HCT116 (cell line): ENCODE measurements at regions not wholly inside any gene's neighbourhood (a gene's known extent, or its start where the extent isn't known, plus 50 kb on each side); places are given as distances from the start of the nearest gene placed in this dataset.

Experiments used
- ATAC-seq: fragments of 200-7000 bp; cut with Tn5 transposase; 2 replicates; pipeline ENCODE4 v1.9.1; 2020; ENCODE audit warnings: mild to moderate bottlenecking, moderate library complexity
- BruUV-seq: library from RNA; stranded (reverse); fragments of 400-500 nt; replicated peaks from 2 replicates; lab custom pipeline; 2021; lab: Mats Ljungman, UMichigan
- CTCF ChIA-PET: fragments of 300-600 bp; sonication (Branson Sonifier 250); formaldehyde crosslinking; loops from one replicate; lab custom pipeline; 2021; ENCODE audit warnings: antibody characterized with exemption; lab: Charles Lee
- POLR2A ChIA-PET: fragments of 300-600, 350-600 bp; sonication (Branson Sonifier 250); formaldehyde crosslinking; loops from one replicate; lab custom pipeline; 2021; ENCODE audit warnings: antibody characterized with exemption; lab: Charles Lee
- RAD21 ChIA-PET, 2 experiments: fragments of 300-600 bp; sonication (Branson Sonifier 250); formaldehyde crosslinking; loops; one replicate each; lab custom pipeline; 2023; ENCODE audit warnings: low total read pairs in 2 of 2; ENCODE audit not compliant: uncharacterized antibody in 2 of 2, unreplicated experiment in 2 of 2, low non-redundant PET in 1 of 2; lab: Charles Lee
- DNase-seq: peaks from one replicate; pipeline ENCODE4 v3.0.0-alpha.2; 2010; ENCODE audit warnings: low read depth, low spot score
- H2AFZ ChIP-seq: fragments of 200-600 bp; shearing (Covaris generic), sonication (generic); 2 replicates; pipeline ENCODE4 v1.6.1; 2017; ENCODE audit warnings: low read depth, mixed run types, mixed read lengths, antibody characterized with exemption, low read length; ENCODE audit not compliant: poor library complexity, severe bottlenecking
- H3K27ac ChIP-seq: 2 replicates; pipeline ENCODE4 v1.5.1; 2012; ENCODE audit warnings: low read depth, low read length
- H3K27me3 ChIP-seq: fragments of 200-600 bp; sonication (generic); 2 replicates; pipeline ENCODE4 v1.6.1; 2016; ENCODE audit warnings: mixed run types, low read length, mixed read lengths; ENCODE audit not compliant: insufficient read depth
- H3K36me3 ChIP-seq, 2 experiments: fragments of 200-500 bp in 1 of 2; fragments of 200-600 bp in 1 of 2; sonication (Bioruptor generic) in 1 of 2; sonication (generic) in 1 of 2; 2 replicates each; pipeline versions ENCODE4 v1.5.1 to v1.6.1; 2014 to 2016; ENCODE audit warnings: low read length in 2 of 2, inconsistent platforms in 1 of 2, mixed read lengths in 1 of 2, mixed run types in 1 of 2; ENCODE audit not compliant: insufficient read depth in 2 of 2, control insufficient read depth in 1 of 2
- H3K4me1 ChIP-seq, 2 experiments: fragments of 200-600 bp in 1 of 2; sonication (generic) in 1 of 2; 2 replicates each; pipeline versions ENCODE4 v1.5.1 to v1.6.1; 2012 to 2017; ENCODE audit warnings: low read length in 2 of 2, inconsistent platforms in 1 of 2, mild to moderate bottlenecking in 1 of 2, mixed read lengths in 1 of 2, mixed run types in 1 of 2, moderate library complexity in 1 of 2; ENCODE audit not compliant: insufficient read depth in 2 of 2, control insufficient read depth in 1 of 2
- H3K4me2 ChIP-seq: fragments of 200-600 bp; sonication (generic); 2 replicates; pipeline ENCODE4 v1.6.1; 2017; ENCODE audit warnings: mixed run types, low read length, mixed read lengths
- H3K4me3 ChIP-seq, 2 experiments: fragments of 200-600 bp in 1 of 2; sonication (generic) in 1 of 2; replicated peaks in 1 of 2; 2 replicates each; pipeline ENCODE4 v1.5.1; 2011 to 2016; ENCODE audit warnings: low read length in 2 of 2, control low read depth in 1 of 2, low read depth in 1 of 2, mild to moderate bottlenecking in 1 of 2, mixed read lengths in 1 of 2, mixed run types in 1 of 2
- H3K79me2 ChIP-seq: fragments of 200-600 bp; sonication (generic); 2 replicates; pipeline ENCODE4 v1.6.1; 2017; ENCODE audit warnings: mild to moderate bottlenecking, mixed run types, low read length, moderate library complexity, mixed read lengths; ENCODE audit not compliant: insufficient read depth
- H3K9ac ChIP-seq: fragments of 200-600 bp; sonication (generic); 2 replicates; pipeline ENCODE4 v1.6.1; 2016; ENCODE audit warnings: low read length, mixed read lengths
- H3K9me2 ChIP-seq: fragments of 200-600 bp; sonication (generic), shearing (Covaris generic); 2 replicates; pipeline ENCODE4 v1.6.1; 2017; ENCODE audit warnings: mixed run types, mild to moderate bottlenecking, moderate library complexity; ENCODE audit not compliant: insufficient read depth
- H3K9me3 ChIP-seq, 2 experiments: fragments of 200-500 bp in 1 of 2; fragments of 200-600 bp in 1 of 2; sonication (Bioruptor generic) in 1 of 2; sonication (generic) in 1 of 2; 2 replicates each; pipeline ENCODE4 v1.6.1; 2014 to 2017; ENCODE audit warnings: low read length in 2 of 2, mixed read lengths in 2 of 2, inconsistent platforms in 1 of 2, low read depth in 1 of 2, mild to moderate bottlenecking in 1 of 2, mixed run types in 1 of 2, moderate library complexity in 1 of 2; ENCODE audit not compliant: control insufficient read depth in 1 of 2, insufficient read depth in 1 of 2
- H4K20me1 ChIP-seq: fragments of 200-600 bp; sonication (generic), shearing (Covaris generic); 2 replicates; pipeline ENCODE4 v1.6.1; 2017; ENCODE audit warnings: mixed run types, mild to moderate bottlenecking, moderate library complexity; ENCODE audit not compliant: insufficient read depth
- CBX3 ChIP-seq: IDR thresholded peaks from 2 replicates; pipeline ENCODE4 v1.6.1; 2012; ENCODE audit warnings: low read depth
- EGR1 ChIP-seq: IDR thresholded peaks from 2 replicates; pipeline ENCODE4 v1.6.1; 2012; ENCODE audit warnings: low read depth
- ELF1 ChIP-seq: IDR thresholded peaks from 2 replicates; pipeline ENCODE4 v1.6.1; 2012; ENCODE audit warnings: low read depth, borderline replicate concordance
- EZH2 ChIP-seq: fragments of 200-600 bp; sonication (generic); IDR thresholded peaks from 2 replicates; pipeline ENCODE4 v1.6.1; 2017; ENCODE audit warnings: antibody characterized with exemption, mixed run types
- EZH2phosphoT487 ChIP-seq: fragments of 200-600 bp; IDR thresholded peaks from 2 replicates; pipeline ENCODE4 v1.6.1; 2018; ENCODE audit warnings: antibody characterized with exemption, borderline replicate concordance
- FOSL1 ChIP-seq: IDR thresholded peaks from 2 replicates; pipeline ENCODE4 v1.6.1; 2012; ENCODE audit warnings: low read depth
- JUND ChIP-seq: IDR thresholded peaks from 2 replicates; pipeline ENCODE4 v1.6.1; 2012
- MAX ChIP-seq: IDR thresholded peaks from 2 replicates; pipeline ENCODE4 v1.6.1; 2012
- SIN3A ChIP-seq: IDR thresholded peaks from 2 replicates; pipeline ENCODE4 v1.6.1; 2012; ENCODE audit warnings: low read depth
- SP1 ChIP-seq: IDR thresholded peaks from 2 replicates; pipeline ENCODE4 v1.6.1; 2012; ENCODE audit warnings: low read depth
- YY1 ChIP-seq: IDR thresholded peaks from 2 replicates; pipeline ENCODE4 v1.6.1; 2011; ENCODE audit warnings: low read length, low read depth, moderate library complexity, mild to moderate bottlenecking; ENCODE audit not compliant: insufficient replicate concordance; ENCODE audit errors: extremely low read depth
- ZFX ChIP-seq: fragments of 450-650 bp; IDR thresholded peaks from 2 replicates; pipeline ENCODE4 v1.6.1; 2017
- intact Hi-C: fragments of 100-400 bp; cut with micrococcal nuclease; formaldehyde crosslinking; loops from 2 replicates; pipeline ENCODE4 v1.10.0; 2022

GRCh38 chr9:78712903-78713613, 416.1 kb downstream of the PSAT1 start:
- H3K9me3 ChIP-seq: no peaks in the 10 kb centered on the region
- no peak overlapping the region for H2AFZ ChIP-seq
- RAD21 ChIA-PET: no interaction called here
- no peak overlapping the region for H3K9ac ChIP-seq
- DNase-seq (no peak), ATAC-seq (no peak)
- CTCF ChIA-PET: no interaction called here
- no peaks in the 10 kb centered on the region for H3K36me3 ChIP-seq
- no TSS peak for BruUV-seq
- no peaks in the 10 kb centered on the region for H3K4me1 ChIP-seq
- H3K4me3 ChIP-seq: no peak overlapping the region
- no peak overlapping the region for H3K4me2 ChIP-seq
- POLR2A ChIA-PET: no interaction called here
- H3K27me3 ChIP-seq: no peaks in the 10 kb centered on the region
- H3K27ac ChIP-seq: no peak overlapping the region
- no peaks in the 10 kb centered on the region for H4K20me1 ChIP-seq
- no peaks in the 10 kb centered on the region for H3K79me2 ChIP-seq
- intact Hi-C loops: no loop called here
- H3K9me2 ChIP-seq: no peaks in the 10 kb centered on the region
- TF ChIP-seq SIN3A: no peak
- no peak for TF ChIP-seq EGR1

GRCh38 chr9:78713614-78714405, 416.9 kb downstream of the PSAT1 start:
- TF ChIP-seq SP1: no peak
- TF ChIP-seq EZH2: no peak
- no peak for TF ChIP-seq FOSL1
- TF ChIP-seq ZFX: no peak
- TF ChIP-seq JUND: no peak
- TF ChIP-seq ELF1: no peak
- no peak for TF ChIP-seq CBX3
- TF ChIP-seq EZH2phosphoT487: no peak
- TF ChIP-seq MAX: no peak
- no peak for TF ChIP-seq YY1
- TF ChIP-seq, all 23 proteins: peak for 0
- no peaks in the 10 kb centered on the region for H3K4me1 ChIP-seq
- H3K79me2 ChIP-seq: no peaks in the 10 kb centered on the region
- CTCF ChIA-PET: no interaction called here
- H3K9ac ChIP-seq: no peak overlapping the region
- RAD21 ChIA-PET: no interaction called here
- POLR2A ChIA-PET: no interaction called here
- H3K9me2 ChIP-seq: no peaks in the 10 kb centered on the region
- ATAC-seq (no peak), DNase-seq (no peak)
- no peak overlapping the region for H3K4me3 ChIP-seq
- no peaks in the 10 kb centered on the region for H3K36me3 ChIP-seq
- no peak overlapping the region for H3K27ac ChIP-seq
- H3K27me3 ChIP-seq: no peaks in the 10 kb centered on the region
- H3K9me3 ChIP-seq: no peaks in the 10 kb centered on the region
- H3K4me2 ChIP-seq: no peak overlapping the region
- intact Hi-C loops: no loop called here
- H2AFZ ChIP-seq: no peak overlapping the region
- H4K20me1 ChIP-seq: no peaks in the 10 kb centered on the region
- BruUV-seq: no TSS peak
